Uterus (tissue), 2 donors: ENCODE measurements at regions not wholly inside any gene's neighbourhood (a gene's known extent, or its start where the extent isn't known, plus 50 kb on each side); places are given as distances from the start of the nearest gene placed in this dataset.

Source experiments
- POLR2A ChIP-seq, 2 donors: fragments of 450-650 bp; IDR thresholded peaks; one replicate each; pipeline ENCODE4 v1.6.1; 2016; ENCODE audit warnings: antibody characterized with exemption in 2 of 2, mild to moderate bottlenecking in 1 of 2, moderate library complexity in 1 of 2
- TF ChIP-seq, protein P1 (sequence below), 4 experiments: fragments of 200-600 bp in 2 of 4; fragments of 450-650 bp in 2 of 4; sonication (generic) in 2 of 4; IDR thresholded peaks; one replicate each; pipeline ENCODE4 v1.5.1; 2016 to 2019; ENCODE audit warnings: antibody characterized with exemption in 4 of 4, mild to moderate bottlenecking in 2 of 4, moderate library complexity in 1 of 4

- TF ChIP-seq, protein P1, sequence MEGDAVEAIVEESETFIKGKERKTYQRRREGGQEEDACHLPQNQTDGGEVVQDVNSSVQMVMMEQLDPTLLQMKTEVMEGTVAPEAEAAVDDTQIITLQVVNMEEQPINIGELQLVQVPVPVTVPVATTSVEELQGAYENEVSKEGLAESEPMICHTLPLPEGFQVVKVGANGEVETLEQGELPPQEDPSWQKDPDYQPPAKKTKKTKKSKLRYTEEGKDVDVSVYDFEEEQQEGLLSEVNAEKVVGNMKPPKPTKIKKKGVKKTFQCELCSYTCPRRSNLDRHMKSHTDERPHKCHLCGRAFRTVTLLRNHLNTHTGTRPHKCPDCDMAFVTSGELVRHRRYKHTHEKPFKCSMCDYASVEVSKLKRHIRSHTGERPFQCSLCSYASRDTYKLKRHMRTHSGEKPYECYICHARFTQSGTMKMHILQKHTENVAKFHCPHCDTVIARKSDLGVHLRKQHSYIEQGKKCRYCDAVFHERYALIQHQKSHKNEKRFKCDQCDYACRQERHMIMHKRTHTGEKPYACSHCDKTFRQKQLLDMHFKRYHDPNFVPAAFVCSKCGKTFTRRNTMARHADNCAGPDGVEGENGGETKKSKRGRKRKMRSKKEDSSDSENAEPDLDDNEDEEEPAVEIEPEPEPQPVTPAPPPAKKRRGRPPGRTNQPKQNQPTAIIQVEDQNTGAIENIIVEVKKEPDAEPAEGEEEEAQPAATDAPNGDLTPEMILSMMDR (IDR thresholded peaks at IDR 0.05): no peak
- no peak for TF ChIP-seq POLR2A (IDR thresholded peaks at IDR 0.05)
Measured at GRCh38 chr2:72023678-72024390, 123.8 kb downstream of the CYP26B1 start.
